T-cell (primary cell): ENCODE measurements at regions not wholly inside any gene's neighbourhood (a gene's known extent, or its start where the extent isn't known, plus 50 kb on each side); places are given as distances from the start of the nearest gene placed in this dataset.
A peak's percentile ranks its signal among the peaks of the same experiment; 100 is the strongest.

Experiments
- ATAC-seq, 4 experiments: fragments of 200-7000 bp in 3 of 4; fragments of 150-1000 bp in 1 of 4; cut with Tn5 transposase; replicated peaks in 1 of 4; 1 replicate in 3 of 4; 2 replicates in 1 of 4; pipeline ENCODE4 v1.10.0; 2021; ENCODE audit warnings: moderate library complexity in 3 of 4, mild to moderate bottlenecking in 2 of 4, moderate number of reproducible peaks in 1 of 4
- CTCF ChIA-PET, 2 donors: fragments of 300-600 bp; sonication (Branson Sonifier 250); formaldehyde crosslinking; loops; one replicate each; lab custom pipeline; 2022; ENCODE audit warnings: antibody characterized with exemption in 2 of 2; lab: Charles Lee
- POLR2A ChIA-PET, 2 donors: fragments of 300-600 bp; sonication (Branson Sonifier 250); formaldehyde crosslinking; loops; one replicate each; lab custom pipeline; 2022; ENCODE audit warnings: antibody characterized with exemption in 2 of 2; lab: Charles Lee
- DNase-seq, 35 experiments: peaks; one replicate each; pipeline versions ENCODE4 v3.0.0 to v3.0.0-alpha.2; 2013 to 2023
- H3K27ac ChIP-seq: one replicate; pipeline ENCODE4 v1.5.1; 2013; ENCODE audit warnings: low read length
- H3K27me3 ChIP-seq, 2 experiments: replicated peaks in 1 of 2; 1 replicate in 1 of 2; 2 replicates in 1 of 2; pipeline versions ENCODE4 v1.6.1 to v1.7.0; 2013; ENCODE audit warnings: low read length in 1 of 2, mixed read lengths in 1 of 2; ENCODE audit not compliant: control insufficient read depth in 2 of 2, insufficient read depth in 2 of 2; ENCODE audit errors: extremely low read depth in 1 of 2
- H3K36me3 ChIP-seq, 2 donors: 1 replicate in 1 of 2; 2 replicates in 1 of 2; pipeline versions ENCODE4 v1.6.1 to v1.7.0; 2013; ENCODE audit warnings: low read length in 1 of 2; ENCODE audit not compliant: control insufficient read depth in 2 of 2, insufficient read depth in 1 of 2; ENCODE audit errors: extremely low read depth in 1 of 2
- H3K4me1 ChIP-seq, 2 experiments: 1 replicate in 1 of 2; 2 replicates in 1 of 2; pipeline versions ENCODE4 v1.6.1 to v1.7.0; 2013; ENCODE audit warnings: low read length in 2 of 2, mixed read lengths in 1 of 2; ENCODE audit not compliant: insufficient read depth in 2 of 2, control insufficient read depth in 1 of 2; ENCODE audit errors: extremely low read depth in 1 of 2
- H3K4me3 ChIP-seq, 2 donors: 1 replicate in 1 of 2; 2 replicates in 1 of 2; pipeline versions ENCODE4 v1.5.1 to v1.7.0; 2013; ENCODE audit warnings: mild to moderate bottlenecking in 2 of 2, low read length in 1 of 2, moderate library complexity in 1 of 2; ENCODE audit not compliant: control insufficient read depth in 1 of 2; ENCODE audit errors: extremely low read depth in 1 of 2
- H3K9me3 ChIP-seq: 2 replicates; pipeline ENCODE4 v1.7.0; 2013
- H3K27ac Mint-ChIP-seq, 2 donors: one replicate each; pipeline ENCODE4 v1.8.0; 2020 to 2021; ENCODE audit warnings: mild to moderate bottlenecking in 2 of 2, mixed read lengths in 2 of 2
- H3K27me3 Mint-ChIP-seq, 2 donors: one replicate each; pipeline ENCODE4 v1.8.0; 2021 to 2022; ENCODE audit warnings: mixed read lengths in 2 of 2
- H3K36me3 Mint-ChIP-seq: one replicate; pipeline ENCODE4 v1.8.0; 2021; ENCODE audit warnings: mixed read lengths
- H3K4me1 Mint-ChIP-seq, 3 donors: one replicate each; pipeline ENCODE4 v1.8.0; 2020 to 2022; ENCODE audit warnings: mixed read lengths in 3 of 3, mild to moderate bottlenecking in 1 of 3
- H3K4me3 Mint-ChIP-seq, 3 donors: one replicate each; pipeline ENCODE4 v1.8.0; 2020 to 2022; ENCODE audit warnings: mild to moderate bottlenecking in 3 of 3, mixed read lengths in 3 of 3, moderate library complexity in 3 of 3
- H3K9me3 Mint-ChIP-seq, 3 donors: one replicate each; pipeline ENCODE4 v1.8.0; 2020 to 2022; ENCODE audit warnings: mixed read lengths in 3 of 3
- WGBS: methylation state at CpG from one replicate; pipeline ENCODE4 v1.1.5; 2013; ENCODE audit warnings: missing lambda C conversion rate; ENCODE audit not compliant: insufficient coverage; 5-methylcytosine and 5-hydroxymethylcytosine counted together

- H3K36me3 Mint-ChIP-seq: no peaks in the 10 kb centered on the region
- H3K27me3 Mint-ChIP-seq: peaks cover 2 to 16% of the 10 kb centered on the region in 2 donors
- no peak for ATAC-seq
- no peak overlapping the region for H3K4me3 Mint-ChIP-seq
- H3K4me1 Mint-ChIP-seq: no peaks in the 10 kb centered on the region
- Histone ChIP-seq H3K9me3 (no peaks in the 10 kb centered on the region), H3K4me3 (no peak overlapping the region), H3K27me3 (peaks cover 0 to 12% of the 10 kb centered on the region in 2 experiments), H3K4me1 (no peaks in the 10 kb centered on the region), H3K27ac (no peak overlapping the region), H3K36me3 (no peaks in the 10 kb centered on the region)
- 72% methylated on average over 5 of the region's 9 CpGs for WGBS
- no peaks in the 10 kb centered on the region for H3K9me3 Mint-ChIP-seq
- CTCF ChIA-PET: interaction anchor here in 1 of 2 donors (0.6 kb wide), 1 partner anchor 13 kb away, joined by 4 read pairs; no protein-coding TSS in a partner anchor
- POLR2A ChIA-PET: no interaction called here
- no peak for DNase-seq
- no peak overlapping the region for H3K27ac Mint-ChIP-seq
Observed at GRCh38 chr11:15641271-15642045, 526.7 kb downstream of the INSC start.

GRCh38 chr11:15645201-15645600 is 530.5 kb downstream of the INSC start:
- no CpG with 5 or more reads among the region's 1 CpG for WGBS
- Mint-ChIP-seq H3K27me3 (peaks cover 2 to 21% of the 10 kb centered on the region in 2 donors), H3K27ac (no peak overlapping the region), H3K9me3 (no peaks in the 10 kb centered on the region), H3K4me1 (peaks cover 0 to 2% (median 0%) of the 10 kb centered on the region in 3 donors), H3K4me3 (no peak overlapping the region), H3K36me3 (no peaks in the 10 kb centered on the region)
- no peaks in the 10 kb centered on the region for H3K36me3 ChIP-seq
- no peak overlapping the region for H3K27ac ChIP-seq
- DNase-seq: no peak
- ChIA-PET POLR2A (no interaction called here), CTCF (interaction anchor here in 1 of 2 donors (0.7 kb wide), 1 partner anchor 706 kb away, joined by 3 read pairs; no protein-coding TSS in a partner anchor)
- no peak for ATAC-seq
- H3K4me3 ChIP-seq: no peak overlapping the region
- peaks cover 0 to 17% of the 10 kb centered on the region in 2 experiments for H3K27me3 ChIP-seq
- H3K4me1 ChIP-seq: peaks cover 0 to 3% of the 10 kb centered on the region in 2 experiments
- no peaks in the 10 kb centered on the region for H3K9me3 ChIP-seq

- Mint-ChIP-seq H3K36me3 (no peaks in the 10 kb centered on the region), H3K4me3 (no peak overlapping the region), H3K9me3 (no peaks in the 10 kb centered on the region), H3K27ac (no peak overlapping the region), H3K27me3 (peaks cover 18 to 37% of the 10 kb centered on the region in 2 donors), H3K4me1 (peaks cover 6 to 13% (median 8%) of the 10 kb centered on the region in 3 donors)
- ChIA-PET POLR2A (no interaction called here), CTCF (interaction anchor here in 1 of 2 donors (1.2 kb wide), 1 partner anchor 17 kb away, joined by 3 read pairs; no protein-coding TSS in a partner anchor)
- H3K27ac ChIP-seq: no peak overlapping the region
- H3K36me3 ChIP-seq: no peaks in the 10 kb centered on the region
- no peak overlapping the region for H3K4me3 ChIP-seq
- no peak for ATAC-seq
- peaks cover 0 to 10% of the 10 kb centered on the region in 2 experiments for H3K4me1 ChIP-seq
- H3K9me3 ChIP-seq: no peaks in the 10 kb centered on the region
- no peak for DNase-seq
- WGBS: 53% methylated on average over 11 of the region's 14 CpGs
- peaks cover 9 to 21% of the 10 kb centered on the region in 2 experiments for H3K27me3 ChIP-seq
Observed at GRCh38 chr11:15649371-15650104, 534.8 kb downstream of the INSC start.

GRCh38 chr11:15650105-15650938 is 535.6 kb downstream of the INSC start:
- Mint-ChIP-seq H3K4me1 (peaks cover 6 to 13% (median 8%) of the 10 kb centered on the region in 3 donors), H3K27me3 (peaks cover 18 to 33% of the 10 kb centered on the region in 2 donors), H3K27ac (no peak overlapping the region), H3K9me3 (no peaks in the 10 kb centered on the region), H3K36me3 (no peaks in the 10 kb centered on the region), H3K4me3 (peak overlapping the region in 1 of 3 donors; percentile 44)
- WGBS: 5% methylated on average over 36 of the region's 41 CpGs
- peak overlapping the region in 1 of 2 donors; percentile 20 for H3K4me3 ChIP-seq
- CTCF ChIA-PET: interaction anchor here in 1 of 2 donors (0.6 kb wide), 1 partner anchor 22 kb away, joined by 3 read pairs; no protein-coding TSS in a partner anchor
- no peaks in the 10 kb centered on the region for H3K36me3 ChIP-seq
- H3K27ac ChIP-seq: no peak overlapping the region
- POLR2A ChIA-PET: no interaction called here
- H3K9me3 ChIP-seq: no peaks in the 10 kb centered on the region
- H3K4me1 ChIP-seq: peaks cover 0 to 10% of the 10 kb centered on the region in 2 experiments
- peak; percentile 66 to 79 (median 72) for ATAC-seq
- peak; percentile 13 to 69 (median 48) for DNase-seq
- H3K27me3 ChIP-seq: peaks cover 9 to 21% of the 10 kb centered on the region in 2 experiments

GRCh38 chr11:15651033-15651432 is 536.3 kb downstream of the INSC start:
- Mint-ChIP-seq H3K4me3 (peak overlapping the region in 1 of 3 donors; percentile 44), H3K4me1 (peaks cover 6 to 13% (median 8%) of the 10 kb centered on the region in 3 donors), H3K27ac (no peak overlapping the region), H3K36me3 (no peaks in the 10 kb centered on the region), H3K27me3 (peaks cover 18 to 30% of the 10 kb centered on the region in 2 donors), H3K9me3 (no peaks in the 10 kb centered on the region)
- POLR2A ChIA-PET: no interaction called here
- CTCF ChIA-PET: no interaction called here
- 50% methylated on average over 11 of the region's 22 CpGs for WGBS
- H3K4me3 ChIP-seq: no peak overlapping the region
- H3K27ac ChIP-seq: no peak overlapping the region
- H3K4me1 ChIP-seq: peaks cover 0 to 10% of the 10 kb centered on the region in 2 experiments
- DNase-seq (no peak), ATAC-seq (no peak)
- H3K27me3 ChIP-seq: peaks cover 9 to 21% of the 10 kb centered on the region in 2 experiments
- no peaks in the 10 kb centered on the region for H3K36me3 ChIP-seq
- H3K9me3 ChIP-seq: no peaks in the 10 kb centered on the region
